GM18520 (cell line): ENCODE measurements at regions not wholly inside any gene's neighbourhood (a gene's known extent, or its start where the extent isn't known, plus 50 kb on each side); places are given as distances from the start of the nearest gene placed in this dataset.
"Not testable (repeated sequence)": the region's sequence is repeated elsewhere in the genome, so short reads cannot be mapped to it uniquely, and the experiment has no call there.

Source experiments
- ATAC-seq: cut with Tn5 transposase; IDR thresholded peaks from one replicate; pipeline ENCODE4 v1.9.1; 2021; ENCODE audit not compliant: unreplicated experiment

- ATAC-seq, result no peak
These were observed 233.0 kb downstream of the PTN start for GRCh38 chr7:137110535-137110934.

GRCh38 chr7:137110091-137110509 lies 233.4 kb downstream of the PTN start:
- no peak for ATAC-seq

- ATAC-seq, result not testable (repeated sequence)
These were observed 235.7 kb downstream of the PTN start for GRCh38 chr7:137107802-137108201.

GRCh38 chr7:137103526-137103925 lies 235.1 kb downstream of the CHRM2 start:
- ATAC-seq, result not testable (repeated sequence)

- ATAC-seq, result no peak
These were observed 228.7 kb downstream of the CHRM2 start for GRCh38 chr7:137097111-137097510.

- no peak for ATAC-seq
These were observed 228.2 kb downstream of the CHRM2 start for GRCh38 chr7:137096607-137097006.

- ATAC-seq, result no peak
These were observed 224.7 kb downstream of the CHRM2 start for GRCh38 chr7:137093198-137093597.

- ATAC-seq, result no peak
These were observed 222.9 kb downstream of the CHRM2 start for GRCh38 chr7:137091396-137091795.

GRCh38 chr7:137086896-137087295 lies 218.4 kb downstream of the CHRM2 start:
- no peak for ATAC-seq

- ATAC-seq, result no peak
These were observed 216.3 kb downstream of the CHRM2 start for GRCh38 chr7:137084607-137085380.

- no peak for ATAC-seq
These were observed 213.9 kb downstream of the CHRM2 start for GRCh38 chr7:137082391-137082790.

GRCh38 chr7:137081321-137082093 lies 213.1 kb downstream of the CHRM2 start:
- ATAC-seq, result no peak

- no peak for ATAC-seq
These were observed 212.2 kb downstream of the CHRM2 start for GRCh38 chr7:137080516-137081203.

GRCh38 chr7:137078781-137079180 lies 210.3 kb downstream of the CHRM2 start:
- no peak for ATAC-seq

- ATAC-seq, result no peak
These were observed 206.1 kb downstream of the CHRM2 start for GRCh38 chr7:137074391-137075030.

GRCh38 chr7:137073571-137074325 lies 205.3 kb downstream of the CHRM2 start:
- no peak for ATAC-seq
